A172 (cell line): ENCODE measurements at regions not wholly inside any gene's neighbourhood (a gene's known extent, or its start where the extent isn't known, plus 50 kb on each side); places are given as distances from the start of the nearest gene placed in this dataset.
A peak's percentile ranks its signal among the peaks of the same experiment; 100 is the strongest.
"Not testable (repeated sequence)": the region's sequence is repeated elsewhere in the genome, so short reads cannot be mapped to it uniquely, and the experiment has no call there.

ENCODE experiments used
- DNase-seq: peaks from one replicate; pipeline ENCODE4 v3.0.0-alpha.2; 2015; ENCODE audit warnings: low spot score

DNA sequence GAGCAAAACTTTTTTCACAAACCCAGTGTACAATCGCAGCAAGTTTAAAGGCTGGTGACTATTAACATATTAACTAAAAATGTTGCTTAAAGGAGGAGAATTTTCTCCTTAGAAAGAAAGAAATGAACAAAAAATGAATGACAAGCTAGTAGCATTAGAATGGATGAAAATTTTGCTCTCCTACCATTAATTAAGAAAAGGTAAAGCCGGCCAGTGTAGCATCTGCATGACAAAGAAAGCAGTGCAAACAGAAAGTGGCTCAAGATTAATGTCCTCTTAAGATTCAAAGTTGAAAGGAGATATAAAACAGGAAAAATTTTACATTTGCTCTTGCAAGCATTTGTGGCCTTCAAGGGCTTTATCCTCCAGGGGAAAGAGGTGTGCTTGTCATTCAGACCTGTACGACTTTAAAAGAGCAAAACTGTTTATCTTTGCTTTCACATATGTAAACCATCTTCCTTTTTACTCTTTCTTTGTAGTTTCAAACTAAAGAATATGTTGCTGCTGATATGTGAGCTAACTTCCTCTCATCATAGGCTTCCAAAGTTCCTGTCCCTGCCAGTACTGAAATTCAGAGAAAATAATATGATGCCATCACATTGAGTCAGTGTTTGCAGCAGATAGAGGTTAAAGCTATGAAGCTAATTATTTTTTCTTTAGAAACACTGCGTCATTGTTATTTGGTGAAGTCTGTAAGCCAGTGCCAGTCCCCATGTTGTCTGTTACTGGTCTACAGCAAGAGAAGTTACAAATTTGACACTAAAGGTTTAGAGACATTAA, 439.1 kb upstream of the GRM7 start:
- DNase-seq = no peak

DNA sequence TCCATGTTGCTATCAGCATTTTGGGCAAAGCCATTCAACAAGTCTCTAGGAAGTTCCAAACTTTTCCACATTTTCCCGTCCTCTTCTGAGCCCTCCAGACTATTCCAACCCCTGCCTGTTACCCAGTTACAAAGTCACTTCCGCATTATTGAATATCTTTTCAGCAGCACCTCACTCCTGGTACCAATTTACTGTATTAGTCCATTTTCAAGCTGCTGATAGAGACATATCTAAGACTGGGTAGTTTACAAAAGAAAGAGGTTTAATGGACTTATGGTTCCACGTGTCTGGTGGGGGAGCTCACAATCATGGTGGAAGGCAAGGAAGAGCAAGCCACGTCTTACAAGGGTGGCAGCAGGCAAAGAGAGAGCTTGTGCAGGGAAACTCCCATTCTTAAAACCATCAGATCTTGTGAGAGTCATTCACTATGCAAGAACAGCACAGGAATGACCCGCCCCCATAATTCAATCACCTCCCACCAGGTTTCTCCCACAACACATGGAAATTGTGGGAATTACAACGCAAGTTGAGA, 435.6 kb upstream of the GRM7 start:
- no peak for DNase-seq

DNA sequence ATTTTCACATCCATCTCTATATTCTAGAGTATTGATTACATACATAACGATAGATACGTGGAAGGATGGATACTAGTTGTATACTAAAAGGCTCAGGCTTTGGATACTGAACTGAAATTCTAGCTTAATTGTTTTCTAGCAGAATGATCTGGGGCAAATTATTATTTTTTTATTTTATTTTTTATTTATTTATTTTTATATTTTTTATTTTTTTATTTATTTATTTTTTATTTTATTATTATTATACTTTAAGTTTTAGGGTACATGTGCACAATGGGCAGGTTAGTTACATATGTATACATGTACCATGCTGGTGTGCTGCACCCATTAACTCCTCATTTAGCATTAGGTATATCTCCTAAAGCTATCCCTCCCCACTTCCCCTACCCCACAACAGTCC, 432.6 kb upstream of the GRM7 start:
- DNase-seq = not testable (repeated sequence)

DNA sequence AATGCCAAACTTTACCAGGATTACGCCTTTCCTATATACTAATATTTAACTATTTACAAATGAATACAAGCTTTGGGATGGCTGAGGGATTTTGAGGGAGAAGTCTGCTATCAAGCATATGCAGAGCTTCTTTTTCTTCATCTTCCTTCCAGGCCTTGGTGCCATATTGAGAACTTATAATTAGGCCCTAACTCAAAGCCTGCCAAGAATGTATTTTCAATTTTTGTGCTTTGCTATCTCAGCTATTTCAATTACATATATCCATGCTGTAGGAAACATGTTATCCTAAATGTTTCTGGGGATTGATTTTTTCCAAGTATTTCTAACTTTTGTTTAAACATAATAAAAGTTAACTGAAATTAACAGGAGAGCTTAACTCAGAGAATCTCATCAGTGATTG, 425.0 kb upstream of the GRM7 start:
- DNase-seq = no peak

DNA sequence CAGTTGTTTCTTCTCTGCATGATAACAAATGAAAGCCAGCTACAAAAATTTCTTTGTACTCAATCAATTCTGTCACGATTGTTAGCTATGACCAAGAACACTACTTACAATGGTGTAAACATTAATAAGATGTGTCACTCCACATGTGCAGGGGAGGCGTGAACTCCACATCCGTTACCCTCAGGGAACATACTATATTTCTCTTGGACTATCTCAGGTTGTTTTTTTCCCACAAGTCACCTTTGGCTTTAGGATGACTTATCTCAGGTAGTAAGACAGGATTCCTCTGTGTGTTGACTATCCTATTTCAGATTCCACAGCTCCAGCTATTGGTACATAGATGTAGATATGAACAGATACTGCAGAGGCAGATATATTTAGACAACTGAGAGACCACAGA, 423.3 kb upstream of the GRM7 start:
- DNase-seq = no peak

DNA sequence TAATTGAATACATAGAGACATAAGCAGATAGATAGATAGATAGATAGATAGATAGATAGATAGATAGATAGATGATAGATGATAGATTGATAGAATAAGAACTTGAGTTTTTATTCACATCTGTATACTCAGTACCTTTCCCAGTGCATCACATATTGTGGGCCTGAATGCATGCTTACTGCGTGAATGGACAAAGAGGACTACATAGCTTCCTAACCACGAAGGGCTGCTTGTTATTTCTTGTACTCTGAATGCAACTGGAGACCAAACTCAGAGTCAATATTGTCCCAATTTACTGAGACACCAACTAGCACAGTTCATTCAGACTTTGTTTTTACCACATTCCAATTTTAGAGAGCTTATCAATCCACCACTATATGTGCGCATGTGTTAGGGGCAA, 422.9 kb upstream of the GRM7 start:
- DNase-seq = no peak

DNA sequence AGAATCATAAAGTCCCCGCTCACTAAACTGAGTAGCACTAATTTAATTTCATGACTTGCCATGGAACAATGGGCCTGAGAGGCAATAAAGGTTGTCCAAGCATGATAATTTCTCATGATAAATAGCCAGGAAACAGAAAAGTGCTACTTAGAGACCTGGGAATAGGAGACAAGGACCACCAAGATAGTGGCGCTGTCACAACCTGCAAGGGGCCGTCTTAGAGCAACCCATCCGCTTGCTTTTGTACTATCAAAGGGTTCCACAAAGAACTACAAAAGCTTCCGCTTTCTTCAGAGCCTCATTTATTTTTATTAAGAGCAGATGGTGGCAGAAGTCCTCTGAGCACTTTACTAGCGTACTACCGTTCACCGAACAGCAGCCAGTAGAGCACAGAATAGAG, 421.7 kb upstream of the GRM7 start:
- no peak for DNase-seq

DNA sequence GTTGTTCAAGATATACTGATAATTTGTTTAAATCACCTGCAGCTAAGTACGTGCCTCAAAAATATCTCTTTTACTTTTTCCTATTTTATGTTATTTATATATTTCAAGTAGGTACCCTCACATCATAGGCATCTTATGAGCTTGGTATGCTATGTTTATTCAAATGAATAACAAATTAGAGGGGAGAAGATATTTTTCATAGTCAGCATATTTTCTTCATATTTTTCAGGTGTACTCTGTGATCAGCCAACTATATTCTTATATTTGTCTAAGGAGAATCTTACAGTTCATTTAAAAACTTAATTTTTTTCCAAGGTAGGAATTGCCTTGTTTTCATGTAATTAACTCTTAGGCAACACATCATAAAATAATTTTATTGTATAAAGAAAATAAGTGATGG, 421.1 kb upstream of the GRM7 start:
- DNase-seq = no peak

DNA sequence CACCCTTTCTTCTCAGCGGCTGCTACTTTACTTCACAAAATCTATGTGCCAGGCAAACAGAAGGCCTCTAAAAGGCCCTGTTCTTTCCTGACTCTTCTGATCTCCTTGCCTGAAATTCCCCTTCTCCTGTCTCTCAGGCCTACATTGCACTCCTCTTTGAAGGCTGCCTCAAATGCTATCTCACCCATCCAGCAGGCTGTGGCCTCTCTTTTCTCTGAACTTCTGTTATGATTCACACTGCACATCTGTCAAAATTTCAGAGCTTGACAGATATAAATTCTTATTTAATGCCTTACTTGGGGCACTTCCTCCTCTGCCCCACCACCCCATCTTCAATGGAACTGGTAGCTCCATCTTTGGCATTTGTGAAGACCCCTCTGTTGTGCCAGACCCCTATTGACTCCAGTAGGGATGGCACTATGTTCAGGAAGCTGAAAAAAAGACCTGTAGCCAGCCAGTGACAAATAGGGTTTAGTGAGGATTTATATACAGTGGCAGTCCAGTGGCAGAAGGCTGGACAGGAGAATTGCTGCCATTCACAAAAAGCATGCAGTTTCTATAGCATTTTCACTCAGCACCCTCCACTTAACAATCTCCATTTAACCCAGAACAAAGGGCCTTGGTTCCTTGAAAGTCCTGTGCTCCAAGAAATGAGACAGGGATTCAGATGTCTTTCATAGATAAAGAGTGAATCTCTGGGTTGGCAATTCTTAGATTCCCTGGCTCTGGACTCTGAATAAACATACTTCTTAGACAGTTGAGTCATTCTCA, 415.8 kb upstream of the GRM7 start:
- DNase-seq = peak; percentile 23

DNA sequence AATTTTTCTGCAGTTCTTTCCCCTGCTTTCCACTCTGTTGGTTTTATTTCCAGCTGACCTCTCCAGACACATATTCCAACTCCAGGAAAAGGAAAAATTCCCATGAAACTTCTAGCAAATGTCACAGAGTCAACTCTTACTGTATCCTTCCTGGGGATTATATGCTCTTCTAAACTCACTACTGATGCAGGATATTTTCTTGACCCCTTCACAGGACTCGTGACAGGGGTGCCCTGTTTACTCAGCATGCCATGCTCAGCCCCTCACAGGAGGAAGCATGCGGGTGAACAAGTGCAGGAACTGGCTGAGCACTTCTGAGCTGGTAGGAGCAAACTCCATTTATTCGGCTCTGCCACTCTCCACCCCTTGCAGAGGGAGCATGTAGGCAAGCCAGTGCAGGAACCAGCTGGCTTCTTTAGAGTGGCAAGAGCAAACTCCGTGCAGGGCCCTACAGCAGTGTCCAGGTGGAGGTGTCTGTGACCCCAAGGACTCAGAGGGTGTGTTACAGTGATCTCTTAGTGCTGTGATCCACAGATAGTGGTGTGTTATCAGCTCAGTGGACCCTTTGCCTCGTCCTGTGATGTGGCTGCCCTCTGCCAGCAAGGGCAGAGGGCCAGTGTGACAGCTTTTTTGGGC, 413.6 kb upstream of the GRM7 start:
- DNase-seq = no peak

DNA sequence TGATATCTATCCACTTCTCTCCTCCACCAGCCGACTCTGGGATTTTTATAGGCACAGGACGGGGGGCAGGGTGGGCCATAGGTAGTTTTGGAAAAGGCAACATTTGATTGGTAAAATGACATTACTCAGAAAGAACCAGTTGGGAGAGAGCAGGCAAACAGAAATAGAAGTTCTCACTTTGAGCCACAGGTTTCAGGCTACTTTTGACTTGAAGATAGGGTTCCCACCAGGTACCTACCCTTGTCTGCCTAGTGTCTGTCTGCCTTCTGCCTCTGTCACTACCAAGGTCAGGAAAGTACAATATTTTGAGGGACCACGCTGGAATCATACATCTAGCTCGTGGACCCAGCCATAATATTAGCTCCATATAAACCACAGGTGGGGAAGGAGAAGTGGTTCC, 412.9 kb upstream of the GRM7 start:
- no peak for DNase-seq

DNA sequence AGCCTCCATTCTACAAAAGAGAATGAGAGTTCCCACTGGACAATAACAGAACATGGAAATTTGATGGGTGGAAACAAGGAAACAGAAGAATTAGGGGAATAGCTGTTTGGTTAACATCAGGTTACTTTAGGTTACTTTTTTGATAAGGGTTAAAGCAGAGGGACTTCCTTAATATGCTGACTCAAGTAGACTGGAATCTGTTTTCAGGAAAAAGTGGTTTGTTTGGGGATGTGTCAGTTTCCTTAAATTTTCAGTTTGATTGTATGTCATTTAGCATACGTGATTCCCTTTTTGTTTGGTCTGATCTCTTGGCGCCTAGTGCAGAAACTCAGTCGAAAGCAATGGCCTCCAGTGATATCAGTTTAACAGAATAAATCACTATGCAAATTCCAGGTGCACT, 411.8 kb upstream of the GRM7 start:
- DNase-seq = peak; percentile 27

DNA sequence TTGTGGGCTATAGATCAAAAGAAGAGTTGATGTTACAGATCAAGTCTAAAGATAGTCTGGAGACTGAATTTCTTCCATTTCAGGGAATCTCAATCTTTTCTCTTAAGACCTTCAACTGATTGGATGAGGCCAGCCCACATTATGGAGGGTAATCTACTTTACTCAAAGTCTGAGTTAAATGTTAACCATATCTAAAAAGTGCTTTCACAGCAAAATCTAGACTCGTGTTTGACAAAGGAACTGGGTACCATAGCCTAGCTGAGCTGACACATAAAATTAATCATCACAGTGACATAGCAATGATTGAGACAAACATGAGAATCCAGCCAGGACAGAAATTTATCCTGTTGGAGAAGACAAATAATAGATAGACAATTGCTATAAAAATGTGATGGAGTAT, 407.9 kb upstream of the GRM7 start:
- DNase-seq = no peak

DNA sequence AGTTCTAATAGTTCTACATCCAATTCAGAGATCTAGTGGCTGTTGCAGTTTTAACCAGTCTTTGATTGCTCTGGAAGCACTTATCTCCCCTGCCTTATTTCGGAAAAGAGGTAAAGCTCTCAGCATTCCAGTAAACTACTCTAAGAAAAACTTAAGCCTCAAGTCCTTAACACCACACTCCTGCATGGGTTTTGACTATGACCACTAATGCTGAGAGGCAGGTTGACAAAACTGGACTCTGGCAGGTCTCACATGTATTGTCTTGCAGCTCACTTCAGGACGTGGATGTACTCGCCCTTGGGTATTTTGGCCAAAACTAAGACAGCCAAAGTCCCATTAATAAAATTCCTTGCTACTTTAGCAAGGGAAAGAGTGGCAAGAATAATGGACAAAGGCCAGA, 405.9 kb upstream of the GRM7 start:
- no peak for DNase-seq

DNA sequence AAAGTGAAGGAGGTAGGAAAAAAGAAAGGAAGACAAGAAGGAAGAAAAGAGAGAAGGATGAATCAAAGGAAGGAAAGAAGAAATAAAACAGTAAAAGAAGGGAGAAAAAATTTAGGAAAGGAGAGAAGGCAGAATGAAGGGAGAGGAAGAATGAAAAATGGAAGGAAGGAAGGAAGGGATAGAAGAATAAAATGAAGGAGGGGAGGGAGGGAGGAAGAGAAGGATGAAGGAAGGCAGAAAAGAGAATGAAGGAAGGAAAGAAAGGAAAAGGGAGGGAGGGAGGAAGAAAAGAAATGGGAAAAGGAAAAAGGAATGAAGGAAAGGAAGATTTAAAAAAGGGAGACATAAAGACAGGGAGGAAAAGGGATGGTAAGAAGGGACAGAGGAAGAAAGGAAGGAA, 393.7 kb upstream of the GRM7 start:
- DNase-seq = no peak

DNA sequence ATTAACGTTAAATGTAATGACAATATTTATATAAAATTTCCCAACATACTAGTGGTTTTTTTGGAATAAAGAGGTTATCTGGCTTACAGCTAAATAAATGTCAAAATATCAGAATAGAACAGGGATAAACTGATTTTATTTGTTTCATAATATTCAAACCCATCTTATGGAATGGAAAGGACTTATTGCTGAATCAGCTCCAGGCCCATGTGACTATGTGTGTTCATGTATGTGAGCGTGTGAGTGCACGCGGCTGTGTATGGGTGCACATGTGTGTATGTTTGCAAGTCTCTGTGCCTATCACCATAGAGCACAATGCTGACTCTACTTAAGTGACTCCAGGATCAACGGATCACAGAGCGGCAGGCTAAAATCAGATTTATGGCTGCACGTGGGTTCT, 392.3 kb upstream of the GRM7 start:
- DNase-seq = no peak

DNA sequence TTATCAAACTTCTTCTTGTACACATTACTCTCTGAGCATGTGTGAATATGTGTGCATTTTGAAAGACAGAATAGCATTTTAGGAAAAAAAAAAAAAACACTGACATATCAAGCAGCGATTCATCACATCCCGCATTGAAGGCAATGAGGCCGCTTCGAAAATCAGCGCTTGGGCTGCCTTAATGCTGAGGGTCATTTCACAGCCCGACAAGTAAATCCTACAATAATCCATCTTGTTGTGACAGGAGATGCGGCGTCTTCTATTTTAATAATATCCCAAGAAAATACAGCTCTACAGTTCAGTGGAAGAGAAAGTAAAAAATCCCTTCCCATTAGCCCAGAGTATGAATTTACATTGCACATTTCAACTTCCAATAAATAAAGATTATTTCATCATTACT, 389.2 kb upstream of the GRM7 start:
- DNase-seq = no peak

DNA sequence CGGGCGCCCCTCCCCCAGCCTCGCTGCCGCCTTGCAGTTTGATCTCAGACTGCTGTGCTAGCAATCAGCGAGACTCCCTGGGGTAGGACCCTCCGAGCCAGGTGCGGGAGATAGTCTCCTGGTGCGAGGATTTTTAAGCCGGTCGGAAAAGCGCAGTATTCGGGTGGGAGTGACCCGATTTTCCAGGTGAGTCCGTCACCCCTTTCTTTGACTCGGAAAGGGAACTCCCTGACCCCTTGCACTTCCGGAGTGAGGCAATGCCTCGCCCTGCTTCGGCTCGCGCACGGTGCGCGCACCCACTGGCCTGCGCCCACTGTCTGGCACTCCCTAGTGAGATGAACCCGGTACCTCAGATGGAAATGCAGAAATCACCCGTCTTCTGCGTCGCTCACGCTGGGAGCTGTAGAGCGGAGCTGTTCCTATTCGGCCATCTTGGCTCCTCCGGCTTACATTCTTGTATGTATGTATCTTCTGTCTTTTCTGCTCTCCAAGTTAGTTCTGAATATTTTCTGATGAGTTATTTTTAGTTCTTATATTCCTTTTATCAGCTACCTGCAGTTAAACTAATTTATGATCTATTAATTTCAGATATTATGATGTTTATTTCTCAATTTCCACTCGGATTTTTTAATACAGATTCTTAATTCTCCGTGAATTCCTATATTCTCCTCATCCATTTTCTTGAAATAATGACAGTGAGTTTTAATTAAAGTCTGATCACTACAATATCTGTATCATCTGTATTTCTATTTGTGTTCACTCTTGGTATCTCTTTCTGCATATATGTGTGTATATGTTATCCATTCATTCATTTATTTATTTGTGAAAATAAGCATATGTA, 370.2 kb upstream of the GRM7 start:
- not testable (repeated sequence) for DNase-seq

DNA sequence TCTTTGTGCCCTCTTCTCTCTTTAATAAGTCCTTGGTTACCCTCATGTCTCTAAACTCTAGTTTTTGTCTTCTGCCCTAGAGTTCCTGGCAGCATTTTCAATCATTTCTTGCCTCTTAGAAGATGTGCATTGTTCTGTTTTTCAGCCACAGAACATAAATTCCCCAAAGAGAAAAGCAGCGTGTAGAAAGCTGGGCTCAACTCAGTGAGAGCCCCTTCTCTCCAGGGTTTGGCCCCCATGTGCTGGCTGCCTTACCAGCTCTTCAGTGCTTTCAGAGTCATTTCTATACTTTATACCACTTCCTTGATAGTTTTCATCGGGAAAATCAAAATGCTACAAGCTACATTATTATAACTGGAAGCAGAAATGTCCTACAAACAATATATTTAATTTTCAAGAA, 369.1 kb upstream of the GRM7 start:
- no peak for DNase-seq

DNA sequence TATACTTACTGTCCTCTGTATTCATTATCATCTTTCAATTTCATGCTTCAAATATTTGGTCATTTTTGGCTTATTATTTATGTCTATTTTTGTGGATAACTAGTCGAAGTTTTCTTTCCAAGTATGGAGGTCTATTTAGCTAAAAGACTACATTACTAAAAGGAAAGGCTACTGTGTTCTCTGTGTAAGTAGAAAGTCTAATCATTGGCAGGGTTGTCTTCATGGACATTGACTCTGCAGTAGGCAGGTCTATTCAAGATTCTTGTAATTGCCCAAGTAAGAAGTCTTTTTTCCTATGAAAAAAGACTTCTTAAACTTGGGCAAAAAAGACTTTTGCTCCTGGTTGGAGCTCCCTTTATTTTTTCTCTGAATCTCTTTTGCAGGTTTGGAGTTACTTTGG, 368.6 kb upstream of the GRM7 start:
- no peak for DNase-seq

DNA sequence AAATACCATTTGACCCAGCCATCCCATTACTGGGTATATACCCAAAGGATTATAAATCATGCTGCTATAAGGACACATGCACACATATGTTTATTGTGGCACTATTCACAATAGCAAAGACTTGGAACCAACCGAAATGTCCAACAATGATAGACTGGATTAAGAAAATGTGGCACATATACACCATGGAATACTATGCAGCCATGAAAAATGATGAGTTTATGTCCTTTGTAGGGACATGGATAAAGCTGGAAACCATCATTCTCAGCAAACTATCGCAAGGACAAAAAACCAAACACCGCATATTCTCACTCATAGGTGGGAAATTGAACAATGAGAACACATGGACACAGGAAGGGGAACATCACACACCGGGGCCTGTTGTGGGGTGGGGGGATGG, 362.0 kb upstream of the GRM7 start:
- not testable (repeated sequence) for DNase-seq

DNA sequence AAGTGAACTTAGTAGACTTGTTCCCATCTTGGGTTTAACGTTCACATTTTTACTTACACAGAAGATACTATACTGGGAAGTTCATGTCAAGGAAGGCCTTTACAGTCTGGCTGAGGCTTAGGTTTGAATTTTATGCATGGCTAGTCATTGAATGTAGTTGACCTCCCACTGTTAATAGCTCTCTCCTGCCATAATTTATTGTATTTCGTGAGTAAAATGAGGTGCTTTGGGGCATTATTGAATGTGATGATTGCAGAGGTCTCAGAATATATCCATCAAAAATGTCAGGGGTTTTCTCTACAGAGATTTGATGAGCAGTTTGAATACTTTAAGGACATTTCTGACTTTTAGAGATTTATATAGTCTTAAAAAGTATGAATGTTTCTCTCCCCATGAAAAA, 356.6 kb upstream of the GRM7 start:
- no peak for DNase-seq
